ENCODE measurements at regions not wholly inside any gene's neighbourhood (a gene's known extent, or its start where the extent isn't known, plus 50 kb on each side); places are given as distances from the start of the nearest gene placed in this dataset.

GRCh38 chrX:147838465-147839131 is 73.1 kb upstream of the FMR1 start:
- no peak for DNase-seq

- DNase-seq: no peak
These were observed 65.0 kb upstream of the FMR1 start for GRCh38 chrX:147846676-147847075.

- DNase-seq: no peak
These were observed 63.7 kb upstream of the FMR1 start for GRCh38 chrX:147847999-147848398.

- DNase-seq: no peak
These were observed 62.9 kb upstream of the FMR1 start for GRCh38 chrX:147848543-147849443.

- DNase-seq: no peak
These were observed 60.8 kb upstream of the FMR1 start for GRCh38 chrX:147850875-147851274.

- no peak for DNase-seq
These were observed 58.0 kb upstream of the FMR1 start for GRCh38 chrX:147853701-147854100.

- no peak for DNase-seq
These were observed 52.1 kb upstream of the FMR1 start for GRCh38 chrX:147859666-147860065.

Data from C1 segment of cervical spinal cord (tissue), 14 donors.